HG02973 (cell line): ENCODE measurements at regions not wholly inside any gene's neighbourhood (a gene's known extent, or its start where the extent isn't known, plus 50 kb on each side); places are given as distances from the start of the nearest gene placed in this dataset.

Experiments used
- ATAC-seq: cut with Tn5 transposase; IDR thresholded peaks from one replicate; pipeline ENCODE4 v1.9.1; 2021; ENCODE audit warnings: moderate library complexity; ENCODE audit not compliant: unreplicated experiment

GRCh38 chr10:121290674-121291073 lies 307.6 kb downstream of the FGFR2 start:
- ATAC-seq: no peak

GRCh38 chr10:121291376-121291775 lies 306.9 kb downstream of the FGFR2 start:
- ATAC-seq: no peak

- no peak for ATAC-seq
These were observed 306.4 kb downstream of the FGFR2 start for GRCh38 chr10:121291823-121292222.

- no peak for ATAC-seq
These were observed 305.9 kb downstream of the FGFR2 start for GRCh38 chr10:121292321-121292720.

- ATAC-seq: no peak
These were observed 305.1 kb downstream of the FGFR2 start for GRCh38 chr10:121293110-121293509.

- no peak for ATAC-seq
These were observed 303.6 kb downstream of the FGFR2 start for GRCh38 chr10:121294630-121295029.

- no peak for ATAC-seq
These were observed 301.9 kb downstream of the FGFR2 start for GRCh38 chr10:121296378-121296777.

- no peak for ATAC-seq
These were observed 301.2 kb downstream of the FGFR2 start for GRCh38 chr10:121296881-121297585.

GRCh38 chr10:121300723-121301122 lies 297.5 kb downstream of the FGFR2 start:
- ATAC-seq: no peak

GRCh38 chr10:121302541-121303180 lies 295.6 kb downstream of the FGFR2 start:
- ATAC-seq: no peak

- ATAC-seq: no peak
These were observed 294.9 kb downstream of the FGFR2 start for GRCh38 chr10:121303287-121303890.

- ATAC-seq: no peak
These were observed 293.2 kb downstream of the FGFR2 start for GRCh38 chr10:121305066-121305465.

GRCh38 chr10:121306159-121306673 lies 292.0 kb downstream of the FGFR2 start:
- ATAC-seq: no peak

GRCh38 chr10:121307411-121307980 lies 290.7 kb downstream of the FGFR2 start:
- no peak for ATAC-seq

GRCh38 chr10:121308020-121308419 lies 290.2 kb downstream of the FGFR2 start:
- ATAC-seq: no peak

- no peak for ATAC-seq
These were observed 289.1 kb downstream of the FGFR2 start for GRCh38 chr10:121309164-121309563.

GRCh38 chr10:121310151-121310711 lies 288.0 kb downstream of the FGFR2 start:
- no peak for ATAC-seq

GRCh38 chr10:121311812-121312443 lies 286.3 kb downstream of the FGFR2 start:
- no peak for ATAC-seq

GRCh38 chr10:121312587-121312986 lies 285.7 kb downstream of the FGFR2 start:
- ATAC-seq: no peak

GRCh38 chr10:121313119-121313875 lies 284.9 kb downstream of the FGFR2 start:
- ATAC-seq: no peak
